Astrocyte (in vitro differentiated cells and primary cell): ENCODE measurements at regions not wholly inside any gene's neighbourhood (a gene's known extent, or its start where the extent isn't known, plus 50 kb on each side); places are given as distances from the start of the nearest gene placed in this dataset.

Experiments used
- DNase-seq: peaks from one replicate; pipeline ENCODE4 v3.0.0-alpha.2; 2010; ENCODE audit warnings: low read depth
- FAIRE-seq: peaks from 2 replicates; lab custom pipeline; 2011; peaks lifted over from hg19 to GRCh38; lab: Jason Lieb, UNC
- H2AFZ ChIP-seq: 2 replicates; pipeline ENCODE4 v1.6.0; 2012; ENCODE audit warnings: low read depth, low read length, inconsistent platforms
- H3K27ac ChIP-seq: 2 replicates; pipeline ENCODE4 v1.5.1; 2011; ENCODE audit warnings: low read depth, low read length, inconsistent platforms
- H3K27me3 ChIP-seq: 2 replicates; pipeline ENCODE4 v1.6.0; 2011; ENCODE audit warnings: low read length, inconsistent platforms; ENCODE audit not compliant: insufficient read depth
- H3K36me3 ChIP-seq: 2 replicates; pipeline ENCODE4 v1.5.1; 2011; ENCODE audit warnings: low read length, inconsistent platforms; ENCODE audit not compliant: insufficient read depth
- H3K4me1 ChIP-seq: 2 replicates; pipeline ENCODE4 v1.5.1; 2011; ENCODE audit warnings: low read length, inconsistent platforms; ENCODE audit not compliant: insufficient read depth
- H3K4me2 ChIP-seq: 2 replicates; pipeline ENCODE4 v1.6.0; 2012; ENCODE audit warnings: low read length, inconsistent platforms
- H3K4me3 ChIP-seq: 2 replicates; pipeline ENCODE4 v1.5.1; 2011; ENCODE audit warnings: low read depth, mild to moderate bottlenecking, low read length, inconsistent platforms; ENCODE audit not compliant: insufficient read depth
- H3K79me2 ChIP-seq: 2 replicates; pipeline ENCODE4 v1.6.0; 2012; ENCODE audit warnings: mild to moderate bottlenecking, low read length, inconsistent platforms; ENCODE audit not compliant: insufficient read depth
- H3K9ac ChIP-seq: 2 replicates; pipeline ENCODE4 v1.6.0; 2012; ENCODE audit warnings: mild to moderate bottlenecking, low read length, inconsistent platforms
- H3K9me3 ChIP-seq: 2 replicates; pipeline ENCODE4 v1.5.1; 2012; ENCODE audit warnings: low read depth, mild to moderate bottlenecking, low read length, inconsistent platforms; ENCODE audit not compliant: insufficient read depth
- H4K20me1 ChIP-seq: 2 replicates; pipeline ENCODE4 v1.6.0; 2012; ENCODE audit warnings: low read length, inconsistent platforms; ENCODE audit not compliant: insufficient read depth
- H3K27ac Mint-ChIP-seq: one replicate; pipeline ENCODE4 v1.8.0; 2021; ENCODE audit warnings: mild to moderate bottlenecking, mixed read lengths; ENCODE audit not compliant: unreplicated experiment
- H3K27me3 Mint-ChIP-seq: one replicate; pipeline ENCODE4 v1.8.0; 2021; ENCODE audit warnings: low read depth, mixed read lengths; ENCODE audit not compliant: unreplicated experiment
- H3K36me3 Mint-ChIP-seq: one replicate; pipeline ENCODE4 v1.8.0; 2021; ENCODE audit warnings: low read depth, mixed read lengths; ENCODE audit not compliant: unreplicated experiment
- H3K4me1 Mint-ChIP-seq: one replicate; pipeline ENCODE4 v1.8.0; 2021; ENCODE audit warnings: low read depth, mixed read lengths; ENCODE audit not compliant: unreplicated experiment
- H3K4me3 Mint-ChIP-seq: one replicate; pipeline ENCODE4 v1.8.0; 2021; ENCODE audit warnings: mild to moderate bottlenecking, moderate library complexity, mixed read lengths; ENCODE audit not compliant: unreplicated experiment
- H3K9me3 Mint-ChIP-seq: one replicate; pipeline ENCODE4 v1.8.0; 2021; ENCODE audit warnings: mild to moderate bottlenecking, mixed read lengths; ENCODE audit not compliant: unreplicated experiment
- CTCF ChIP-seq: IDR thresholded peaks from 2 replicates; pipeline ENCODE4 v1.5.1; 2011; ENCODE audit warnings: low read depth, mild to moderate bottlenecking, inconsistent platforms, low read length, moderate library complexity; ENCODE audit not compliant: insufficient read depth
- EZH2 ChIP-seq: IDR thresholded peaks from 2 replicates; pipeline ENCODE4 v1.6.1; 2012; ENCODE audit warnings: mild to moderate bottlenecking, low read length, inconsistent platforms; ENCODE audit not compliant: insufficient read depth

GRCh38 chr16:59909262-59909661 lies 1175.1 kb upstream of the GOT2 start:
- FAIRE-seq = no peak
- Mint-ChIP-seq H3K27ac (peak overlapping the region; percentile 9), H3K27me3 (no peaks in the 10 kb centered on the region), H3K9me3 (peaks cover 3% of the 10 kb centered on the region), H3K4me1 (peaks cover 8% of the 10 kb centered on the region), H3K36me3 (no peaks in the 10 kb centered on the region), H3K4me3 (no peak overlapping the region)
- no peaks in the 10 kb centered on the region for H3K27me3 ChIP-seq
- H3K27ac ChIP-seq = no peak overlapping the region
- H3K79me2 ChIP-seq = no peaks in the 10 kb centered on the region
- H2AFZ ChIP-seq = peak overlapping the region; percentile 29
- H3K9me3 ChIP-seq = no peaks in the 10 kb centered on the region
- peak; percentile 67 for DNase-seq
- peak overlapping the region; percentile 39 for H3K9ac ChIP-seq
- no peak for TF ChIP-seq CTCF
- no peak for TF ChIP-seq EZH2
- H3K4me2 ChIP-seq = peak overlapping the region; percentile 41
- H4K20me1 ChIP-seq = no peaks in the 10 kb centered on the region
- no peak overlapping the region for H3K4me3 ChIP-seq
- H3K4me1 ChIP-seq = no peaks in the 10 kb centered on the region
- no peaks in the 10 kb centered on the region for H3K36me3 ChIP-seq

DNA sequence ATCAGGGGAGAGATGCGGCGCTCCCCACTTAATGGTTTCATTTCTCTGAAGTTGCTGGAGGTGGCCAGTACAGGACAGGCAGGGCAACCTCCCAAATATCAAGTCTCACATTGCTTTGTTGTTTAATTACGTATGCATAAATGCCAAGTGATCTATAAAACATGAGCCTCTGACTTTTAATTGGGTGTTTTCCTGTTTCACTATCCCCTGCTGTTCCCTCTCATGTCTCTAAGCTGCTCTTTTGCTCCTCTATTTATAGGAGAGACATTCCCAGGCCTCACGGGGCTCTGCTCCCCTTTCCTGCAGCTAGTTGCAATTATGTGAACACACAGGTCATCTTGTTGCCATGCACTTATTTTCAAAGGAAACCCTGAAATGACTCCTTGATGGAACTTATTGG lies 1173.5 kb upstream of the GOT2 start:
- peaks cover 3% of the 10 kb centered on the region for H3K9me3 Mint-ChIP-seq

More for the DNA sequence above, 1173.5 kb upstream of the GOT2 start:
- no peak for TF ChIP-seq CTCF
- no peak for TF ChIP-seq EZH2
- no peaks in the 10 kb centered on the region for H3K36me3 ChIP-seq
- H3K27ac ChIP-seq = no peak overlapping the region
- no peak overlapping the region for H3K4me3 ChIP-seq
- Mint-ChIP-seq H3K27ac (no peak overlapping the region), H3K27me3 (no peaks in the 10 kb centered on the region), H3K4me1 (peaks cover 6% of the 10 kb centered on the region), H3K4me3 (no peak overlapping the region), H3K36me3 (no peaks in the 10 kb centered on the region)
- H3K4me2 ChIP-seq = no peak overlapping the region
- no peaks in the 10 kb centered on the region for H3K79me2 ChIP-seq
- peak overlapping the region; percentile 28 for H2AFZ ChIP-seq
- DNase-seq (no peak), FAIRE-seq (no peak)
- no peaks in the 10 kb centered on the region for H3K9me3 ChIP-seq
- no peaks in the 10 kb centered on the region for H3K27me3 ChIP-seq
- no peak overlapping the region for H3K9ac ChIP-seq
- H4K20me1 ChIP-seq = no peaks in the 10 kb centered on the region
- H3K4me1 ChIP-seq = no peaks in the 10 kb centered on the region
